Fibroblast of villous mesenchyme (primary cell): ENCODE measurements at regions not wholly inside any gene's neighbourhood (a gene's known extent, or its start where the extent isn't known, plus 50 kb on each side); places are given as distances from the start of the nearest gene placed in this dataset.

Source experiments
- DNase-seq: peaks from one replicate; pipeline ENCODE4 v3.0.0-alpha.2; 2010; ENCODE audit warnings: low read depth
- H3K4me3 ChIP-seq: 2 replicates; pipeline ENCODE4 v1.5.1; 2011; ENCODE audit warnings: low read depth, mild to moderate bottlenecking, low read length
- CTCF ChIP-seq: IDR thresholded peaks from 2 replicates; pipeline ENCODE4 v1.5.1; 2012; ENCODE audit warnings: low read depth, mild to moderate bottlenecking, low read length; ENCODE audit not compliant: insufficient read depth

- no peak for TF ChIP-seq CTCF
- peak; percentile 6 for DNase-seq
- no peak overlapping the region for H3K4me3 ChIP-seq
These were observed 118.4 kb upstream of the TMC3 start for GRCh38 chr15:81492331-81492968.

GRCh38 chr15:81491414-81492096, 117.5 kb upstream of the TMC3 start:
- H3K4me3 ChIP-seq, result no peak overlapping the region
- TF ChIP-seq CTCF, result no peak
- DNase-seq, result no peak

DNA sequence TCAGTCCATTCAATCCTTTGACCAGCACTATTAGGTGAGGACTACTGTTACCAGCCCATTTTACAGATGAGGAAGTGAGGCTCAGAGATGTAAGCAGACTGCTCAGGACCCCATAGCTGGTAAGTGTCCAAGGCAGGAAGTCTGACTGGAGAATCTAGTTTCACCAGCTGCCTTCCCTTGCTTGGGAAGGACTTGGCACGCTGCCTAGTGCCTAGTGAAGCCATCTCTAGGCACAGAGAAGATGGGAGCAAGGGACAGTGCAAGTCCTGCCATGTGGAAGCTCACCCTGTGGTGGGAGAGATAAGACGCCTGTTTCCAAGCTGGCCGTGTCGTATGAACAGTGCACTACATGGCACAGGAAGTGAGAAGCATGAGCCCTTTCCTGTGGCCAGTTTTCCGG, 111.8 kb upstream of the TMC3 start:
- no peak for TF ChIP-seq CTCF
- H3K4me3 ChIP-seq, result no peak overlapping the region
- no peak for DNase-seq

- TF ChIP-seq CTCF, result no peak
- no peak overlapping the region for H3K4me3 ChIP-seq
- no peak for DNase-seq
These were observed 110.3 kb upstream of the TMC3 start for GRCh38 chr15:81484086-81484955.

- no peak for TF ChIP-seq CTCF
- H3K4me3 ChIP-seq, result no peak overlapping the region
- no peak for DNase-seq
These were observed 109.5 kb upstream of the TMC3 start for GRCh38 chr15:81483496-81483895.

GRCh38 chr15:81481346-81481745, 107.3 kb upstream of the TMC3 start:
- no peak overlapping the region for H3K4me3 ChIP-seq
- no peak for DNase-seq
- TF ChIP-seq CTCF, result no peak
